ENCODE measurements at regions not wholly inside any gene's neighbourhood (a gene's known extent, or its start where the extent isn't known, plus 50 kb on each side); places are given as distances from the start of the nearest gene placed in this dataset.

GRCh38 chr14:98724734-98725133 is 547.3 kb downstream of the BCL11B start:
- no peak for TF ChIP-seq CTCF (IDR thresholded peaks at IDR 0.05)
- TF ChIP-seq ZFX (IDR thresholded peaks at IDR 0.05; ENCODE audit: borderline replicate concordance) = no peak
